ENCODE measurements at regions not wholly inside any gene's neighbourhood (a gene's known extent, or its start where the extent isn't known, plus 50 kb on each side); places are given as distances from the start of the nearest gene placed in this dataset.
A peak's percentile ranks its signal among the peaks of the same experiment; 100 is the strongest.

DNA sequence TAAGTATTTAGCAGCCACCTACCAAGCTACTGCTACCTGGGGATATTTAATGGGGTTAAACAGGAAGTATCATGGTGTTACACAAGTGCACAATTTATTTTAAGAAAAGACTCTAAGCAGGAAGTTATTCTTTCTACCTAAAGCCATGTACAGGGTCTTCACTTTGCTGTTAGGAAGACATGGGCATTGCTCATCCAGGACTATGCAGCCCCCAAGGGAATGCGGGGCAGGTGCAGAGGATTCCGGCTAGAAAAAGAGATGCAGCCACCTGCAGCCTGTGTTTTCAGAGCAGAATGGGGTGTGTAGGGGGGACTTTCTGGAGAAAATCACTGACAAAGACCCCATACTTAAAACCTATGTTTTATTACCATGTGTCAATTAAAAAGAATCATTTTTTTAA is 399.1 kb upstream of the NOX3 start:
- Mint-ChIP-seq H3K9me3 (peaks cover 0 to 6% (median 3%) of the 10 kb centered on the region in 7 donors), H3K4me3 (no peak overlapping the region), H3K4me1 (peaks cover 0 to 3% (median 0%) of the 10 kb centered on the region in 4 donors), H3K27me3 (no peaks in the 10 kb centered on the region), H3K36me3 (no peaks in the 10 kb centered on the region), H3K27ac (no peak overlapping the region)
- Histone ChIP-seq H3K36me3 (ENCODE audit: control insufficient read depth, insufficient read depth, low read length) (no peaks in the 10 kb centered on the region), H3K27ac (ENCODE audit: insufficient read depth, low read length, poor library complexity, severe bottlenecking) (no peak overlapping the region), H3K27me3 (ENCODE audit: control insufficient read depth, insufficient read depth, low read length) (no peaks in the 10 kb centered on the region), H3K4me1 (ENCODE audit: control insufficient read depth, insufficient read depth, low read length, poor library complexity, severe bottlenecking) (no peaks in the 10 kb centered on the region), H3K4me3 (ENCODE audit: low read depth, low read length) (no peak overlapping the region), H3K9me3 (ENCODE audit: control insufficient read depth in 2 of 2, low read length in 2 of 2) (peaks cover 0 to 7% of the 10 kb centered on the region in 2 experiments)
- no peak for ATAC-seq (ENCODE audit: low read depth in 2 of 2)
- DNase-seq: no peak

DNA sequence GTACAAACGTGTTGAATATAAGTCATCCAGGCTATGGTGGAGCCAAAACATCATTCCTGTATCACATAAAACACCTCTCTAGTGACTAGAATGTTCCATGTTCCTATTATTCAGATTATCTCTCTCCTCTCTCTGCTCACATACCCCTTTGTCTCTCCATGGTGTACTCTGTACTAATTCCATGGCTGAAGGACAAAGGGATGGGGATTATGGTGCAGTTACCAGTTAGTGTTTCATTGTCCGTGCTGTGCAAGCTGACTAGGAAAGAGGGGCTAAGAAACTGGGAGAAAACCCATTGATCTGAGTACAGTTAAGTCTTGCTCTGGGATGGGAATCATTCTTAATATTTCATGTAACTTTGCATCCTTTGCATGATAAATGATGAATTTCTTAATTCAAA is 397.4 kb upstream of the NOX3 start:
- no peaks in the 10 kb centered on the region for H3K9me3 ChIP-seq (ENCODE audit: control insufficient read depth in 2 of 2, low read length in 2 of 2)
- H3K27ac Mint-ChIP-seq: no peak overlapping the region
- H3K4me3 Mint-ChIP-seq: no peak overlapping the region
- H3K4me1 ChIP-seq (ENCODE audit: control insufficient read depth, insufficient read depth, low read length, poor library complexity, severe bottlenecking): no peaks in the 10 kb centered on the region
- DNase-seq (no peak), ATAC-seq (ENCODE audit: low read depth in 2 of 2) (no peak)
- H3K27me3 ChIP-seq (ENCODE audit: control insufficient read depth, insufficient read depth, low read length): no peaks in the 10 kb centered on the region
- H3K4me1 Mint-ChIP-seq: peaks cover 0 to 3% (median 0%) of the 10 kb centered on the region in 4 donors
- H3K27ac ChIP-seq (ENCODE audit: insufficient read depth, low read length, poor library complexity, severe bottlenecking): no peak overlapping the region
- H3K27me3 Mint-ChIP-seq: no peaks in the 10 kb centered on the region
- H3K36me3 ChIP-seq (ENCODE audit: control insufficient read depth, insufficient read depth, low read length): no peaks in the 10 kb centered on the region
- H3K4me3 ChIP-seq (ENCODE audit: low read depth, low read length): no peak overlapping the region
- peaks cover 0 to 4% (median 0%) of the 10 kb centered on the region in 7 donors for H3K9me3 Mint-ChIP-seq
- no peaks in the 10 kb centered on the region for H3K36me3 Mint-ChIP-seq

DNA sequence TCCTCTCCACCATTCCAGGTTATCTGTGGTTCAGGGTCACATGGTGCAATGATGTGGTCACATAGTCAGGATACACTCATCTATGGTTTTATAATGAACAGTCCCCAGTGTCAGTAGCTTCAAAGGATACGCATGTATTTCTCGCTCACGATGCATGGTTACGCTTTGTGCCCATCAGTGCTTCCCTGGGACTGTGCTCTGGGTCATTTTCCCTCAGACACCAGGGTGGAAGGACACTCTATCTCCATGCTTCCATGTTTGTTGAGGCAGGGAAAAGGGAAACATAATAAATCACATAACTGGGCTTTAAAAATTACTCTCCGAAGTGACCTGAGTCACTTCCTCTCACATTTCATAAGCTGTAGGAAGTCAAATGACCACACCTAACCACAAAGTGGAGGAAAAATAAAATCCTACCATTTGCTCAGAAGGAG is 394.8 kb upstream of the NOX3 start:
- ATAC-seq (ENCODE audit: low read depth in 2 of 2) (no peak), DNase-seq (no peak)
- Histone ChIP-seq H3K4me1 (ENCODE audit: control insufficient read depth, insufficient read depth, low read length, poor library complexity, severe bottlenecking) (no peaks in the 10 kb centered on the region), H3K27ac (ENCODE audit: insufficient read depth, low read length, poor library complexity, severe bottlenecking) (no peak overlapping the region), H3K36me3 (ENCODE audit: control insufficient read depth, insufficient read depth, low read length) (no peaks in the 10 kb centered on the region), H3K9me3 (ENCODE audit: control insufficient read depth in 2 of 2, low read length in 2 of 2) (no peaks in the 10 kb centered on the region), H3K4me3 (ENCODE audit: low read depth, low read length) (no peak overlapping the region), H3K27me3 (ENCODE audit: control insufficient read depth, insufficient read depth, low read length) (no peaks in the 10 kb centered on the region)
- Mint-ChIP-seq H3K27me3 (no peaks in the 10 kb centered on the region), H3K4me3 (no peak overlapping the region), H3K36me3 (no peaks in the 10 kb centered on the region), H3K4me1 (peaks cover 0 to 3% (median 0%) of the 10 kb centered on the region in 4 donors), H3K9me3 (peaks cover 0 to 11% (median 0%) of the 10 kb centered on the region in 7 donors), H3K27ac (no peak overlapping the region)

DNA sequence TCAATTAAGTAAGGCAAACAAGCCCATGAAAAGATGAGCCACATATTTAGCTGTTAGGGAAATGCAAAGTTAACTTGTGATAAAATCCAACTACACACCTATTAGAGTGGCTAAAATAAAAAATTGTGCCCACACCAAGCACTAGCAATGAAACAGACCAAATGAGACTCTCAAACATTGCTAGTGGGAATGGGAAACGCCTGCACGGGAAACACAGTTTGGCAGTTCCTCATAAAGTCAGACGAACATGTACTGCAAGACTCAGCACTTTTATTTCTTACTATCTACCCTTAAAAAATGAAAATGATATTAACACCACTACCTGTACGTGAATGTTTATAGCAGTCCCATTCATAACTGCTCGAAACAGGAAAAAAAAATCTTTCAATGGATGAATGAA is 392.1 kb upstream of the NOX3 start:
- Mint-ChIP-seq H3K4me1 (peaks cover 0 to 3% (median 0%) of the 10 kb centered on the region in 4 donors), H3K9me3 (peaks cover 0 to 28% (median 3%) of the 10 kb centered on the region in 7 donors), H3K27ac (no peak overlapping the region), H3K4me3 (no peak overlapping the region), H3K27me3 (no peaks in the 10 kb centered on the region), H3K36me3 (no peaks in the 10 kb centered on the region)
- no peak overlapping the region for H3K27ac ChIP-seq (ENCODE audit: insufficient read depth, low read length, poor library complexity, severe bottlenecking)
- no peaks in the 10 kb centered on the region for H3K9me3 ChIP-seq (ENCODE audit: control insufficient read depth in 2 of 2, low read length in 2 of 2)
- no peaks in the 10 kb centered on the region for H3K27me3 ChIP-seq (ENCODE audit: control insufficient read depth, insufficient read depth, low read length)
- H3K4me1 ChIP-seq (ENCODE audit: control insufficient read depth, insufficient read depth, low read length, poor library complexity, severe bottlenecking): no peaks in the 10 kb centered on the region
- no peak for DNase-seq
- no peak for ATAC-seq (ENCODE audit: low read depth in 2 of 2)
- H3K36me3 ChIP-seq (ENCODE audit: control insufficient read depth, insufficient read depth, low read length): no peaks in the 10 kb centered on the region
- H3K4me3 ChIP-seq (ENCODE audit: low read depth, low read length): no peak overlapping the region

DNA sequence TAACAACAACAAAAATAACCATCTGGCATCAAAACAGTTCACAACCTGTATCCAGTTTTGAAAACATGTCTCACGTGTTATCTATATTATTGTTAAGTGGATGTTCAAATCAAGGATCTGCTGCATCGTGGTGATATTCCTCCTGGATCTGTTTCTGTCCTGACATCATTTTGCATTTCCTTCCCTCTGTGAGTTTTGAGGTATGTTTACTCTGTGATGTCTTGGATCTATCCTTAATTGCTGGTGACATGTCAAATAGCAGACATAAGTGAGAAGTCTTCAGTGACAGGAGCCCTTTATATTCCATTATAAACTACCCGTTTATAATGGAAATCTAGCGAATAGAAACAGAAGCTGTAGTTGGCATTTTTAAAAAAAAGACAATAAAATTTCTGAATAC is 381.8 kb upstream of the NOX3 start:
- Histone ChIP-seq H3K9me3 (ENCODE audit: control insufficient read depth in 2 of 2, low read length in 2 of 2) (no peaks in the 10 kb centered on the region), H3K4me3 (ENCODE audit: low read depth, low read length) (no peak overlapping the region), H3K27ac (ENCODE audit: insufficient read depth, low read length, poor library complexity, severe bottlenecking) (no peak overlapping the region), H3K27me3 (ENCODE audit: control insufficient read depth, insufficient read depth, low read length) (peaks cover 2% of the 10 kb centered on the region), H3K4me1 (ENCODE audit: control insufficient read depth, insufficient read depth, low read length, poor library complexity, severe bottlenecking) (no peaks in the 10 kb centered on the region), H3K36me3 (ENCODE audit: control insufficient read depth, insufficient read depth, low read length) (no peaks in the 10 kb centered on the region)
- ATAC-seq (ENCODE audit: low read depth in 2 of 2): no peak
- H3K27ac Mint-ChIP-seq: no peak overlapping the region
- H3K27me3 Mint-ChIP-seq: peaks cover 4% of the 10 kb centered on the region
- H3K4me1 Mint-ChIP-seq: no peaks in the 10 kb centered on the region
- peaks cover 0 to 6% (median 0%) of the 10 kb centered on the region in 7 donors for H3K9me3 Mint-ChIP-seq
- DNase-seq: no peak
- H3K36me3 Mint-ChIP-seq: no peaks in the 10 kb centered on the region
- no peak overlapping the region for H3K4me3 Mint-ChIP-seq

DNA sequence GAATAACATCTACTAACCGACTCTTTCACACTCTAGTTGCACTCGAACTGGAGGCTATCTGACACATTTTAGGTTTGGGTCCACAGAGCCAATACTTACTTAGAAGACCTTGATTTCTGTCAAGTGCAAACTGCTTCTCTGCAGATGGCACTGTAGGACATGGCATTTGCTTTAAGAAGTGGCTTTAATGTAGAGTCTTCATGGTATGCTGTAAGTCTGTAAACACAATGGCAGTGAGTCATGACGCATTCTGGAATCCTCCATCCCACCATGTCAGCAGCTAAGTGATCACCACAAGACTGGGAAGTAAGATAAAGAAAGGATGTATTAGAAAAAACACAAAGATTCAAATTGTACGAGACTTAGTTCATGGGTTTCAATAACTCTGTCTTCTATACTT is 377.0 kb upstream of the NOX3 start:
- H3K9me3 Mint-ChIP-seq: peaks cover 0 to 5% (median 0%) of the 10 kb centered on the region in 7 donors
- H3K4me3 Mint-ChIP-seq: no peak overlapping the region
- DNase-seq (peak in 1 of 3 donors; percentile 4), ATAC-seq (ENCODE audit: low read depth in 2 of 2) (no peak)
- no peaks in the 10 kb centered on the region for H3K4me1 ChIP-seq (ENCODE audit: control insufficient read depth, insufficient read depth, low read length, poor library complexity, severe bottlenecking)
- H3K36me3 Mint-ChIP-seq: no peaks in the 10 kb centered on the region
- no peak overlapping the region for H3K27ac ChIP-seq (ENCODE audit: insufficient read depth, low read length, poor library complexity, severe bottlenecking)
- no peak overlapping the region for H3K27ac Mint-ChIP-seq
- no peaks in the 10 kb centered on the region for H3K27me3 Mint-ChIP-seq
- H3K27me3 ChIP-seq (ENCODE audit: control insufficient read depth, insufficient read depth, low read length): peaks cover 2% of the 10 kb centered on the region
- H3K9me3 ChIP-seq (ENCODE audit: control insufficient read depth in 2 of 2, low read length in 2 of 2): no peaks in the 10 kb centered on the region
- no peaks in the 10 kb centered on the region for H3K36me3 ChIP-seq (ENCODE audit: control insufficient read depth, insufficient read depth, low read length)
- no peaks in the 10 kb centered on the region for H3K4me1 Mint-ChIP-seq
- no peak overlapping the region for H3K4me3 ChIP-seq (ENCODE audit: low read depth, low read length)

DNA sequence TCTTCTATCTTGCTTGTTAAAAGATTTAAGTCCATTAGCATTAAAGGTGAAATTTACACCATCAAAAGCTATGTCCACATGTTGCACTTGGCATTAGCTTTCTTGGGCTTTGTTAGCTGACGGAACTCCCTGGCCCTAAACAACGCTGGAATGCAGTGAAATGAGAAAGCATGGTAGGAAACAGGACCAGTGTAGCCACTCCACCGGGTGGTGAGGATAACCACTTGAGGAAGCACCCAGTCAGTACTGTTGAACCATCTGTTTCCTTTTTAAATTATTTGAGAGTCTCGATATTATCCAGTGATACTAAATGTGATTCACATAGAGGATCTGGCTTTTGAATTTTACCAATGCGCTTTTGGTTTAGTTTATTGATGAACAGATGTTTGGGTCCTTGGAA is 374.9 kb upstream of the NOX3 start:
- Histone ChIP-seq H3K4me1 (ENCODE audit: control insufficient read depth, insufficient read depth, low read length, poor library complexity, severe bottlenecking) (no peaks in the 10 kb centered on the region), H3K4me3 (ENCODE audit: low read depth, low read length) (no peak overlapping the region), H3K9me3 (ENCODE audit: control insufficient read depth in 2 of 2, low read length in 2 of 2) (no peaks in the 10 kb centered on the region), H3K36me3 (ENCODE audit: control insufficient read depth, insufficient read depth, low read length) (no peaks in the 10 kb centered on the region), H3K27ac (ENCODE audit: insufficient read depth, low read length, poor library complexity, severe bottlenecking) (no peak overlapping the region), H3K27me3 (ENCODE audit: control insufficient read depth, insufficient read depth, low read length) (no peaks in the 10 kb centered on the region)
- Mint-ChIP-seq H3K27ac (no peak overlapping the region), H3K4me3 (no peak overlapping the region), H3K4me1 (no peaks in the 10 kb centered on the region), H3K9me3 (peaks cover 0 to 5% (median 0%) of the 10 kb centered on the region in 7 donors), H3K36me3 (no peaks in the 10 kb centered on the region), H3K27me3 (no peaks in the 10 kb centered on the region)
- no peak for DNase-seq
- ATAC-seq (ENCODE audit: low read depth in 2 of 2): no peak

DNA sequence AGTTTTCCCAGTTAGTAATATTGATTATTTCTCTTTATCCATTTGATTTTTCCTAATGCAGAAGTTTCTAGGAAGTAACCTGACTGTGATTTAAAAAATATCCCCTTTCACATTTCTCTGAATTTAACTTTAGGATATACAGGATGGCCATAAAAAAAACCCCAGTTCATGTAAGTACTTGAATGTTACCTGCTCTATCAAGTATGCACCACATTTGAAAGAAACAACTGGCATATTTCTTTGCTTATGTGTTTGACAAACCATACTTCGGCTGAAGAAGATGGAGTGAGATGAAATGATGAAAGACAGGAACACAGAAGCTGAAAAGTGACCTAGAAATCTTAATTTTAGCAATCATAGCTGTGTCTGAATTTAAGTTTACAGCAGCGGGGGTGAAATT is 374.0 kb upstream of the NOX3 start:
- Histone ChIP-seq H3K36me3 (ENCODE audit: control insufficient read depth, insufficient read depth, low read length) (no peaks in the 10 kb centered on the region), H3K27ac (ENCODE audit: insufficient read depth, low read length, poor library complexity, severe bottlenecking) (no peak overlapping the region), H3K4me3 (ENCODE audit: low read depth, low read length) (no peak overlapping the region), H3K4me1 (ENCODE audit: control insufficient read depth, insufficient read depth, low read length, poor library complexity, severe bottlenecking) (no peaks in the 10 kb centered on the region), H3K27me3 (ENCODE audit: control insufficient read depth, insufficient read depth, low read length) (no peaks in the 10 kb centered on the region), H3K9me3 (ENCODE audit: control insufficient read depth in 2 of 2, low read length in 2 of 2) (no peaks in the 10 kb centered on the region)
- no peak overlapping the region for H3K27ac Mint-ChIP-seq
- no peak for ATAC-seq (ENCODE audit: low read depth in 2 of 2)
- no peaks in the 10 kb centered on the region for H3K36me3 Mint-ChIP-seq
- DNase-seq: no peak
- H3K4me3 Mint-ChIP-seq: no peak overlapping the region
- H3K4me1 Mint-ChIP-seq: no peaks in the 10 kb centered on the region
- peaks cover 0 to 6% (median 0%) of the 10 kb centered on the region in 7 donors for H3K9me3 Mint-ChIP-seq
- peaks cover 2% of the 10 kb centered on the region for H3K27me3 Mint-ChIP-seq

Data from CD4-positive, CD25-positive, alpha-beta regulatory T cell (primary cell).